HG03520 (cell line): ENCODE measurements at regions not wholly inside any gene's neighbourhood (a gene's known extent, or its start where the extent isn't known, plus 50 kb on each side); places are given as distances from the start of the nearest gene placed in this dataset.
"Not testable (repeated sequence)": the region's sequence is repeated elsewhere in the genome, so short reads cannot be mapped to it uniquely, and the experiment has no call there.

Experiments
- ATAC-seq: cut with Tn5 transposase; IDR thresholded peaks from one replicate; pipeline ENCODE4 v1.9.1; 2021; ENCODE audit warnings: mild to moderate bottlenecking, moderate library complexity; ENCODE audit not compliant: unreplicated experiment

DNA sequence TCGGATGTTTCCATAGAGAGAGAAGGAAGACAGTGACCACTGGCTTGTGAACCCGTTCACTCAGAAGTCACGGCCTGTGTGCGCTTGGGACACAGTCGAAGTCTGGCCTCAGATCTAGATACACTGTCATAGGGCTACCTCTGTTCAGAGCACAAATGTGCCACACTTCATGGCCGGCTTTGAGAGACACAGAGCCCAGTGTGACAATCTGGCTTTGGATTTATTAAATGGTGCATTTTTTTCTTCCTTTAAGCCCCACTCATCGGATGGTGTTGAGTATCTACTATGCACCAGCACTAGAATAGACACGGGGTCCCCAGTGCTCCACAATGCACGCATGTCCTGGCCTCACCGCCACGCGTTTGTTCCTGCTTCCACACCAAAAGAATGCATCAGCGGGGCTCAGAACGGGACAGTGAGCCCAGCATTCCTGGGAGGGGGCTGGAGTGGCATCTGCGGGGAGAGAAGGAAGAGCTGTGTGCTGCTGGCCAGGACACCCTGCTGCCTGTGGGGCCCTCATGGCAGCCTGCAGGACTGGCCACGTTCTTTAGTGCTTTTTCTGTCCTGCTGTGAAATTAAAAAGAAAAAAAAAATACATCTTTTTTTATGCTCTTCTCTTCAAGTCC is 738.9 kb upstream of the SALL3 start:
- ATAC-seq = no peak

- no peak for ATAC-seq
These were observed 737.9 kb upstream of the SALL3 start for GRCh38 chr18:78241535-78242253.

GRCh38 chr18:78242254-78242643 is 737.4 kb upstream of the SALL3 start:
- ATAC-seq = no peak

- ATAC-seq = no peak
These were observed 736.8 kb upstream of the SALL3 start for GRCh38 chr18:78242806-78243205.

DNA sequence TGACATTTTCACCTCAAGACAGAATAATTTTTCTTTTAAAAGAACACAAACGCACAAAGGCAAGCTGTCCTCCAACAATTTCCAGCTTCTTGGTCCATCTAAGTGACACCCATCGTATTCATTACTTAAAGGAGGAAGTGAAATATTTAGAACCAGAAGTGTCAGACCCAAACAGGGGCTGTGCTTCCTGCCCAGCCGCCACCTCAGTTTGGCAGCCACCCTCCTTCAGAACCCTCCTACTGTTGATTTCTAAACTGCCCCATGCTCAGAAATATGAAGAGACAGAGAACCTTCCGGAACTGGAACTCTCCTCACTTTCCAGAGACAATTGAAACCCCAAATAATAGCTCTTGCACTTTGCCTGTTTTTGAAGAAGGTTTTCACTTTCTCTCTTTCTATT is 734.8 kb upstream of the SALL3 start:
- ATAC-seq = no peak

DNA sequence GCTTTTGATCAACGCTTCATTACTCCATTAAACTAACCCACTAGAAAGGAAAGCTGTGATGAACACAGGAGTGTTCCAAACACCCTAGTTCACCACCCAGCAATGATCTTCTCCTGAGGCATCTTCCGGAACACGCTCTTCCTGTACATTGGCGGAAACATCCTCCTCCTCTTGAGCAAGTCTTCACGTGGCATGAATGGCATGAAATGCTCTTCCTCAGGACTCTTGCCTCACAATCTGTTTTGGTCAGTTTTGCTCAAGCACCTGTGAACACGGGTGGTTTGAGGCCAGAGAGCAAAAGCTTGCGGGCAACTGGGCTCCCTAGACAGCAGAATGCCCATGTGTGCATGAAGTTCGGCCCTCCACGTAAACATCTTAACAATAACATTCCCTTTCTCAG is 734.2 kb upstream of the SALL3 start:
- no peak for ATAC-seq

DNA sequence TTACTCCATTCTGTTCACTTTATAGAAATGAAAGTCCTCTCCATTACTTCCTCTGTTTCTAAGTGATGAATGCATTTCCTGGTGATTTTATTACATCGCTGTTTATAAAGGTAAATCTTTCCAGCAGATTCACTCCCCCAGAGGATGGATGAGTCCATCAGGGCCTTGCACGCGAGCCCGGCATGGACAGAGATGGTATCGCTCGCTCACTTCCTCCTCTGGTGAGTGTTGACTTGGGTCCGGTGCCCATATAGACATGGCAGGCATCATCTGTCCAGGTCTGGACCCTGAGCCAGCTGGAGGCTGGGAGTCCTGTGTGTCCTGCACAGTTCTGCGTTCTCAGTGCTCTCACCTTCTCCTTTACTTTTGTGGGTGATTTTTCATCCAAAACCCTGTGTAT is 733.6 kb upstream of the SALL3 start:
- no peak for ATAC-seq

GRCh38 chr18:78246588-78246987 is 733.0 kb upstream of the SALL3 start:
- no peak for ATAC-seq

GRCh38 chr18:78247615-78248289 is 731.9 kb upstream of the SALL3 start:
- no peak for ATAC-seq

GRCh38 chr18:78255013-78255412 is 724.6 kb upstream of the SALL3 start:
- no peak for ATAC-seq

GRCh38 chr18:78268226-78268988 is 711.2 kb upstream of the SALL3 start:
- no peak for ATAC-seq

DNA sequence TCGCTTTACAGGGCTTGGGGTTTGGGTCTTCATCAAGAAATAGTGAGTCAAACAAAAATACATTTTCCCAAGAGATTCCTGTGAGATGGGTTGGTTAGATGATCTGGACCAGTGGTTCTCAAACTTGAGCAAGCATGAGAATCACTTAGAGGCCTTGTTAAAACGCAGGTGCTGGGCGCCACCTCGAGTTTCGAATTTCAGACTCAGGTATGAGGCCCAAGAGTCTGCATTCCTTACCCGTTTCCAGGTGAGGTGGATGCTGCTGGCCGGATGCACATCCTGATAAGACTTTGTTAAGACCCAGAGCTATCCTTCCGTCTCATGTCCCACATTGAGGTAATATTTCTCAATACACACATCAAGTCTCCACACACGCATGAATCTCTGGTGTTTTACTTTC is 707.8 kb upstream of the SALL3 start:
- no peak for ATAC-seq

DNA sequence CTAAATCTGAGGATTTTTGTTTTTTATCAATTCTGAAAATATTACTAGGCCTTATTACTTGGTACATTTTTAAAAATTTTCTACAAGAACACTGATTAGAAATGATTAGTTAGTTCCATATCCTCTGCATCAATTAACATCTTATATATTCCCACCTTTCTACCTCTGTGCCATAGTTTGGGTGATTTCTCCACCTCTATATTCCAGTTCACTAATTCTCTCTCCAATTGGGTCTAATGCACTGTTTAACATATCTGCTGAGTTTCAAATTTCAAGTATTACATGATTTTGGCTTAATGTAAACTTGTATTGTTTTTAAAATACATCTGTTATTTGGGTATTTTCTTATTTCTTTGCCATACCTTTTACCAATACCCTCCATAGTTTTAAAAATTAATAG is 705.7 kb upstream of the SALL3 start:
- ATAC-seq = no peak

GRCh38 chr18:78283425-78283824 is 696.2 kb upstream of the SALL3 start:
- ATAC-seq = not testable (repeated sequence)

DNA sequence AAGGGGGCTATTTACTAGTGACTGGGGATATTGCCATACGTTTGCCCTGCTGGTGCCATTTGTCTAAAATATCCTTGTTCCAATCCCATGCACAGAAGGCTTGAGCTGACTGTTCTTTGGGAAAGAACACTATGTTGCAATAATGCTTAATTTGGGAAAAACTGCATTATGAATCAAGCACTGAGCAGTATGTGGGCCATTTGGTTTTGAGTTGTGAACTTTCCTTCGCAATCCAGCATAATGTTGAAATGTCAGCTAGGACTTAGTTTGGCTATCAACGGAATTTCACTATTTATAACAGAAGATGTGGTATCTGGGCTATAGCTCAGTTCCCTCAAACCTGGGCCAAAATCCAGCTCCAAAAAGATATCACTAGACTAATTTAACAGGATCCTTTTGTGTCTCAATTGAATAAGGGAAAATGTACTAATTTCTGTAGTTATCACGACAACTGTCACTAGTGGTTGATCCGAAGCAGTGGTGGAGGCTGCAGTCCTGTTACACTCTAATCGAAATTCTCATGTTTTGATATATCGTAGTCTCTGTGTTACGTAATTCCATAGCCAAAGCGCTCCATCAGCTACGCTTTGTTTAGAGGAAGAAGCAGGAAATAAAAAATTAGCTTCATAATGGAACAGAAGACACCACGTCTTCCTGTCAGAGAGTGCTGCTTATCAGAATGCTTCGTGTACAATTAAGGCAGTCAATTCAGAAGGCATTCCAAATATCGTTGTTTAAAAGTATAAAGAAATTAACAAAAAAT is 686.8 kb upstream of the SALL3 start:
- ATAC-seq = no peak

DNA sequence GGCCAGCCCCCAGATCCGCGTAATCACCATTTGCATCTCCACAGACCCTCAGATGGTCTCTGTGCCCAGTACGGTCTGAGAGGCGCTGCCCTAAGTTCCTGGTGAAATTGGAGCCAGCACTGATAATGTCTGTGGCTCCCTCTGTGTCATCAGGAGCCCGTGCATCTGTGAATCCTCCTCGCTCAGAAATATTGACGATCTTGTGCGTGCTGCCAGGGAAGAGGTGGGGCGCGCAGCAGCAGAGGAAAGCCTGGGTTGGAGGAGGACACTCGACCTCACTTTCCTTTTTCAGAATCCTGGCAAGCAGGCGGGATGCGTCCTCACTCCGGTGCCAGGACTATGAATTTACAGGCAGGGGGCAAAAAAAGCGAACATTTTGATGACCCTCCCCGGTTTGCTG is 686.1 kb upstream of the SALL3 start:
- ATAC-seq = no peak

DNA sequence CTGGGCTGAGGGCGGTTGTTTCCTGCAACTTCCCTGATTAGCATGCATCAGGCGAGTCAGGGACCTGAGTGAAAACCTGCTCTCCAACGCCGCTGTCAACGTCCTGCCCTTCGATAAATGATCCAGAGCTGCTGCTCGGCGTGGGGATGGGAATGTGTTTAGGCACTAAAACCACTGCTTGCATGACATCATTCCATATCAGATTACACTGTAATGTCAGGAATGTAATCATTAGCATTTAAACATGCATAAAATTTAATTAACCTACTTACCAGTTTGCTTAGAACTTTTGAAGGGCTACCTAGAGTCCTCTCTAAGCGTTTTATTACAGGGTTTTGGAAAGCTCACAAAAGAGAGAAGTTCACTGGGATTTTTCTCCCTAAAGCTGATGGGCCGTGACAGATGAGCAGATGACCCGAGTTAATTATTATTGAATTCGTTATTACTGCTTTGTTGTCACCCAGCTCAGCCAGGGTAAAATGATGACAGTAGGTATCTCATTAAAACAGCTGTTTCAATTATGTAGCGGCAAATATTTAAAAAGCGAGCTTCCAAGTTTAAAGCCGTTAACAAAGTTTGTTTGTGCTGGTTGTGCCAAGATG is 685.6 kb upstream of the SALL3 start:
- ATAC-seq = no peak

DNA sequence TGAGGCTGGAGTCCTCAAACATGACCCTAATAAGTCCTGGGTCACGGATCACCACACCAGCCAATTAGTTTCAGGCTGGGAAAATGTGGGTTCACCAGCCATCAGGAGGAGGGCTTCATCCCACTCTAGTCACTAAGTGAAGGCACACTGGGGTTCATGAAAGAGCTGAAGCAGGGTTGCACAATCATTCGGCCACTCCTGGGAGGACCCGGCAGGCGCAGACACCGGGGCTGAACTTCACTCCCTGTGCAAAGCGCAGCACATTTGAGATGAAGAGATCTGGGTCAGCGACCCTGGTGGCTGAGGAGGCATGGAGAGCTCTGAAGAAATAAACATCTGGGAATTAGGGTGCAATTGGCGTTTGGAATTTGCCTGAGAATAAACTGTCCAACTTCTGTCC is 684.4 kb upstream of the SALL3 start:
- ATAC-seq = no peak

DNA sequence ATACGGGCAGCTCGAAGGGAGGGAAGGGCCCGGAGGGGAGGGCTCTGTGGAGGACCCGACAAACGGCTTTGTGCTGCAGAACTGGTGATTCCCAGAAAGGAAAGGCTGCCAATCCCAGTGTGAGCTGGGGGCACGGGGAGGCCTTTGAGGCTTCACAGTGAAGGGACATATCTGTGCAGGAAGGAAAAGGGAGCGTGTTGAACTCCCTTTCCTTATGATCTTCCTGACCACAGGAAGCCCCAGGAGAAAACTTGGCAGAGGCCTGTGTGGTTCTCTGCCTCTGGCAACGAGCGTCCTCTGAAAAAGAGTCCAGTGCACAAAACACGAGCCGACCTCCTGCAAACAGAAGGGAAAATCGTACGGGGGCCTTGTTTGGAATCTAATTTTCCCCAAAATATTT is 683.5 kb upstream of the SALL3 start:
- ATAC-seq = no peak

GRCh38 chr18:78297048-78297447 is 682.6 kb upstream of the SALL3 start:
- ATAC-seq = no peak
